Endothelial cell of umbilical vein (primary cell): ENCODE measurements at regions not wholly inside any gene's neighbourhood (a gene's known extent, or its start where the extent isn't known, plus 50 kb on each side); places are given as distances from the start of the nearest gene placed in this dataset.

Source experiments
- BruUV-seq: library from RNA; stranded (reverse); fragments of 400-500 nt; replicated peaks from 2 replicates; lab custom pipeline; 2021; lab: Mats Ljungman, UMichigan
- CTCF ChIA-PET: fragments of 300-600, 350-600 bp; sonication (Branson Sonifier 250); formaldehyde crosslinking; loops from one replicate; lab custom pipeline; 2021; ENCODE audit warnings: antibody characterized with exemption, inconsistent platforms; lab: Charles Lee
- POLR2A ChIA-PET: fragments of 300-600, 350-600 bp; sonication (Branson Sonifier 250); formaldehyde crosslinking; loops from one replicate; lab custom pipeline; 2021; ENCODE audit warnings: antibody characterized with exemption, inconsistent platforms; lab: Charles Lee
- DNase-seq: peaks from one replicate; pipeline ENCODE4 v3.0.0-alpha.2; 2011; ENCODE audit warnings: low read depth, low spot score
- FAIRE-seq: peaks from 2 replicates; lab custom pipeline; 2011; peaks lifted over from hg19 to GRCh38; lab: Jason Lieb, UNC
- H2AFZ ChIP-seq: 2 replicates; pipeline ENCODE4 v1.6.0; 2012; ENCODE audit warnings: low read depth, low read length, control low read depth, inconsistent platforms
- H3K27ac ChIP-seq: 2 replicates; pipeline ENCODE4 v1.5.1; 2011; ENCODE audit warnings: low read depth, mild to moderate bottlenecking, control low read depth, low read length, moderate library complexity; ENCODE audit not compliant: insufficient read depth
- H3K27me3 ChIP-seq, 2 experiments: 2 replicates each; pipeline versions ENCODE4 v1.6.0 to v1.6.1; 2011; ENCODE audit warnings: low read length in 2 of 2, mixed read lengths in 1 of 2; ENCODE audit not compliant: control insufficient read depth in 2 of 2, insufficient read depth in 2 of 2
- H3K36me3 ChIP-seq, 2 experiments: 2 replicates in 1 of 2; 3 replicates in 1 of 2; pipeline ENCODE4 v1.5.1; 2011; ENCODE audit warnings: low read length in 2 of 2, mild to moderate bottlenecking in 1 of 2, moderate library complexity in 1 of 2; ENCODE audit not compliant: control insufficient read depth in 2 of 2, insufficient read depth in 2 of 2; ENCODE audit errors: extremely low read depth in 1 of 2
- H3K4me1 ChIP-seq: 3 replicates; pipeline ENCODE4 v1.5.1; 2011; ENCODE audit warnings: mild to moderate bottlenecking, low read length; ENCODE audit not compliant: control insufficient read depth, insufficient read depth; ENCODE audit errors: extremely low read depth
- H3K4me2 ChIP-seq: 2 replicates; pipeline ENCODE4 v1.6.1; 2011; ENCODE audit warnings: low read length, control low read depth, mixed read lengths; ENCODE audit not compliant: insufficient read depth
- H3K4me3 ChIP-seq, 3 experiments: fragments of 200-600 bp in 1 of 3; sonication (generic), shearing (Covaris generic) in 1 of 3; replicated peaks in 1 of 3; 2 replicates each; pipeline ENCODE4 v1.5.1; 2011 to 2016; ENCODE audit warnings: control low read depth in 3 of 3, low read length in 3 of 3, mild to moderate bottlenecking in 2 of 3, inconsistent platforms in 1 of 3, low read depth in 1 of 3, moderate library complexity in 1 of 3; ENCODE audit not compliant: insufficient read depth in 1 of 3
- H3K79me2 ChIP-seq: 2 replicates; pipeline ENCODE4 v1.6.0; 2012; ENCODE audit warnings: low read length, inconsistent platforms; ENCODE audit not compliant: control insufficient read depth, insufficient read depth
- H3K9ac ChIP-seq: replicated peaks from 2 replicates; pipeline ENCODE3; 2011; ENCODE audit warnings: low read length, control low read depth; ENCODE audit not compliant: insufficient read depth; ENCODE audit errors: extremely low read depth
- H3K9me1 ChIP-seq: replicated peaks from 3 replicates; pipeline ENCODE4 v1.6.0; 2011; ENCODE audit warnings: mild to moderate bottlenecking, low read length; ENCODE audit not compliant: control insufficient read depth, insufficient read depth; ENCODE audit errors: extremely low read depth
- H3K9me3 ChIP-seq: replicated peaks from 2 replicates; pipeline ENCODE4 v1.5.1; 2012; ENCODE audit warnings: low read length, inconsistent platforms; ENCODE audit not compliant: control insufficient read depth, insufficient read depth
- H4K20me1 ChIP-seq: replicated peaks from 2 replicates; pipeline ENCODE3; 2011; ENCODE audit warnings: mild to moderate bottlenecking, low read length; ENCODE audit not compliant: control insufficient read depth, insufficient read depth; ENCODE audit errors: extremely low read depth
- JUN ChIP-seq: IDR thresholded peaks from 2 replicates; pipeline ENCODE4 v1.6.1; 2011; ENCODE audit warnings: borderline replicate concordance, low read depth; ENCODE audit not compliant: insufficient read length, insufficient read depth
- MYC ChIP-seq: IDR thresholded peaks from one replicate; pipeline ENCODE4 v1.6.1; 2011; ENCODE audit warnings: mild to moderate bottlenecking, low read depth, low read length
- POLR2A ChIP-seq: IDR thresholded peaks from 2 replicates; pipeline ENCODE4 v1.6.1; 2012; ENCODE audit warnings: low read depth, mild to moderate bottlenecking, control low read depth, low read length
- POLR2AphosphoS5 ChIP-seq: IDR thresholded peaks from 2 replicates; pipeline ENCODE4 v1.6.1; 2012; ENCODE audit warnings: low read depth, mild to moderate bottlenecking, control low read depth, low read length, moderate library complexity; ENCODE audit not compliant: insufficient read depth
- dilution Hi-C: fragments of 300-500 bp; cut with MboI; formaldehyde crosslinking; loops from one replicate; pipeline ENCODE4 v1.15.0; 2019; ENCODE audit warnings: low sequenced_read_pairs; ENCODE audit not compliant: extremely low pct_ligation_motif_present
- intact Hi-C: fragments of 100-400 bp; cut with micrococcal nuclease; formaldehyde crosslinking; loops from one replicate; pipeline ENCODE4 v1.10.0; 2022

DNA sequence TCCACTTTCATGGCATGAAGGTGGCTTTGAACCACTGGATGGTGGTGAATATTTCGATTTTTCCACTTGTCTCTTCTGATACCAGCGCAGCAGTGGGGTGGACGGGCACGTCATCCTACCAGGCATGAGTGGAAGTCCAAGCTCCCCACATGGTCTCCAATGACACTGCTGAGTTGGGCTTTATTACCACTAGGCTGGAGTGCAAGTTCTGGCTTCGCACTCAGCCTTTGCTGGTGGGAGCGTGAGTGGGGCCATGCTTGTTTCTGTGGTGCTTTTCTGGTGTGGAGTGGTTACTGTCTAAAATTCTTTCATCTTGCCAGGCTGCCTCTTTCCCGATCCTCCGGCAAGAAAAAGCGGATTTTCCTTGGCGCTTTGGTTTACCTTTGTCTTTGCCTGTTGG is 70.1 kb upstream of the SDK1 start:
- H3K4me1 ChIP-seq, result no peaks in the 10 kb centered on the region
- DNase-seq (no peak), FAIRE-seq (no peak)
- no peak overlapping the region for H3K4me3 ChIP-seq
- H3K36me3 ChIP-seq, result no peaks in the 10 kb centered on the region
- no peak overlapping the region for H3K27ac ChIP-seq
- H4K20me1 ChIP-seq, result no peaks in the 10 kb centered on the region
- BruUV-seq, result no TSS peak
- no peaks in the 10 kb centered on the region for H3K9me1 ChIP-seq
- H2AFZ ChIP-seq, result no peak overlapping the region
- CTCF ChIA-PET, result interaction anchor here (1.1 kb wide), 1 partner anchor 70 kb away, joined by 3 read pairs; the partner anchor contains the start of gene SDK1
- no peaks in the 10 kb centered on the region for H3K79me2 ChIP-seq
- intact Hi-C loops (no loop called here), dilution Hi-C loops (no loop called here)
- TF ChIP-seq JUN (no peak), MYC (no peak)
- POLR2A ChIA-PET, result interaction anchor here (0.6 kb wide), 1 partner anchor 10 kb away, joined by 3 read pairs; no protein-coding TSS in a partner anchor
- no peaks in the 10 kb centered on the region for H3K9me3 ChIP-seq
- no peak overlapping the region for H3K9ac ChIP-seq
- no peaks in the 10 kb centered on the region for H3K27me3 ChIP-seq
- H3K4me2 ChIP-seq, result no peak overlapping the region

DNA sequence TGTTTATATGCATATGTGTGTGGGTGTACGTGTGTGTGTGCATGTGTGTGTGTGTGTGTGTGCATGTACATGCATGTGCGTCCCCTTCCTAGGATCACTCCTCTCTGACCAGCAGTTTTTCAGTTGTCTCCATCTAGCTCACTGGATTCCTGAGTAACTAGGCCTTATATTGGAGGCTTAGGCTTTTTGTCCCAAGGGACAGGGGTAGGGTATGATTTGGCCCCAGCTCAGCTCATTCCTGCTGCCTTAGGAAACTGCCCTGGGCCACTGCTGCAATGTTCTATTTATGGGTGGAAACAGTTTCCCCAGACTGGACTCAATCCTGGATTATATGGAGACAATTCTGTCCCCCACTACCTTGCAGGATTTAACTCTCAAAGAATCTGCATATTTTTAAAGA is 68.8 kb upstream of the SDK1 start:
- H3K9me1 ChIP-seq, result no peaks in the 10 kb centered on the region
- H3K36me3 ChIP-seq, result no peaks in the 10 kb centered on the region
- ChIA-PET POLR2A (no interaction called here), CTCF (interaction anchor here (1.1 kb wide), 1 partner anchor 69 kb away, joined by 3 read pairs; the partner anchor contains the start of gene SDK1)
- no peaks in the 10 kb centered on the region for H3K4me1 ChIP-seq
- BruUV-seq, result no TSS peak
- H3K27me3 ChIP-seq, result no peaks in the 10 kb centered on the region
- TF ChIP-seq JUN (no peak), POLR2AphosphoS5 (no peak), POLR2A (no peak)
- no peaks in the 10 kb centered on the region for H3K9me3 ChIP-seq
- H3K79me2 ChIP-seq, result no peaks in the 10 kb centered on the region
- no peaks in the 10 kb centered on the region for H4K20me1 ChIP-seq
- DNase-seq, result no peak
- H3K4me3 ChIP-seq, result no peak overlapping the region
- dilution Hi-C loops (no loop called here), intact Hi-C loops (no loop called here)
- FAIRE-seq, result no peak
- no peak overlapping the region for H3K27ac ChIP-seq
- H3K4me2 ChIP-seq, result no peak overlapping the region
- H3K9ac ChIP-seq, result no peak overlapping the region
- H2AFZ ChIP-seq, result no peak overlapping the region
